Spleen (tissue), 7 donors: ENCODE measurements at regions not wholly inside any gene's neighbourhood (a gene's known extent, or its start where the extent isn't known, plus 50 kb on each side); places are given as distances from the start of the nearest gene placed in this dataset.

ENCODE experiments used
- CTCF ChIP-seq, 11 experiments: fragments of 200-600 bp in 7 of 11; fragments of 450-650 bp in 4 of 11; sonication (generic) in 4 of 11; IDR thresholded peaks in 8 of 11; conservative IDR thresholded peaks in 3 of 11; 1 replicate in 7 of 11; 2 replicates in 4 of 11; pipeline versions ENCODE4 v1.4.0 to v1.8.0; 2016 to 2021; ENCODE audit warnings: antibody characterized with exemption in 11 of 11, inconsistent platforms in 4 of 11, mild to moderate bottlenecking in 1 of 11
- POLR2AphosphoS5 ChIP-seq, 3 donors: sonication (generic); formaldehyde crosslinking; IDR thresholded peaks; one replicate each; pipeline ENCODE4 v1.5.1; 2017; ENCODE audit warnings: antibody characterized with exemption in 3 of 3
- donor health status: DM: no; HTN: no; CAD: no; lungs with moderate emphysema.
- donor health status: DM: no; HTN: no; CAD: no.
- donor health status: DM: no; HTN: no; CAD: no.

GRCh38 chr6:67009818-67010217 is 1302.8 kb upstream of the EYS start:
- no peak for TF ChIP-seq CTCF (IDR thresholded peaks at IDR 0.05 in 8 of 11, conservative IDR thresholded peaks at IDR 0.05 in 3 of 11)
- TF ChIP-seq POLR2AphosphoS5 (IDR thresholded peaks at IDR 0.05), result no peak
